ENCODE measurements at regions not wholly inside any gene's neighbourhood (a gene's known extent, or its start where the extent isn't known, plus 50 kb on each side); places are given as distances from the start of the nearest gene placed in this dataset.

- no peak for TF ChIP-seq CTCF (IDR thresholded peaks at IDR 0.05; ENCODE audit: extremely low read depth in 1 of 2, insufficient read depth in 1 of 2, low read depth in 1 of 2, low read length in 2 of 2)
- no peak for TF ChIP-seq POLR2AphosphoS5 (IDR thresholded peaks at IDR 0.05; ENCODE audit: insufficient read depth, low read depth, low read length)
- TF ChIP-seq JUN (IDR thresholded peaks at IDR 0.05; ENCODE audit: borderline replicate concordance, insufficient read depth, insufficient read length, low read depth): no peak
- no peak for TF ChIP-seq POLR2A (IDR thresholded peaks at IDR 0.05; ENCODE audit: low read depth, low read length)
These were observed 96.2 kb downstream of the C9orf50 start for GRCh38 chr9:129524582-129525270.

All from endothelial cell of umbilical vein (primary cell).